ENCODE measurements at regions not wholly inside any gene's neighbourhood (a gene's known extent, or its start where the extent isn't known, plus 50 kb on each side); places are given as distances from the start of the nearest gene placed in this dataset.

DNA sequence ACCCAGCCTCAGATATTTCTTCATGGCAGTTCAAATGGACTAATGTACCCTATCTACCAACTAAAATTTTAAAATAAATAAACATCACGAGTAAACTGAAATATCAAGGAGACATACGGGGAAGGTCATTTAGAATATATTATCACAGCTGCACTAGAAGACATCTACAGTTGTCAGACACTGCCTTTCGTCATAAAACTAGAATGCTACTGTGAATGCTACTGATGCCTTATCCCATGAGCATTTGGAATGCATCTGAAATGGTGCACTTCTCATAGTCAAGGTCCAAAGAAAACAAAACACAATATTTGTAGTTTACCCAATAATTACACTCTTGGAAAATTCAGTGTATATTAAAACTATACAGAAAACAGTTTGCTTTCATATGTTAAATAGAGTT, 165.2 kb downstream of the MREG start:
- TF ChIP-seq CTCF (IDR thresholded peaks at IDR 0.05) (no peak), POLR2A (IDR thresholded peaks at IDR 0.05) (no peak)
